ENCODE measurements at regions not wholly inside any gene's neighbourhood (a gene's known extent, or its start where the extent isn't known, plus 50 kb on each side); places are given as distances from the start of the nearest gene placed in this dataset.

DNA sequence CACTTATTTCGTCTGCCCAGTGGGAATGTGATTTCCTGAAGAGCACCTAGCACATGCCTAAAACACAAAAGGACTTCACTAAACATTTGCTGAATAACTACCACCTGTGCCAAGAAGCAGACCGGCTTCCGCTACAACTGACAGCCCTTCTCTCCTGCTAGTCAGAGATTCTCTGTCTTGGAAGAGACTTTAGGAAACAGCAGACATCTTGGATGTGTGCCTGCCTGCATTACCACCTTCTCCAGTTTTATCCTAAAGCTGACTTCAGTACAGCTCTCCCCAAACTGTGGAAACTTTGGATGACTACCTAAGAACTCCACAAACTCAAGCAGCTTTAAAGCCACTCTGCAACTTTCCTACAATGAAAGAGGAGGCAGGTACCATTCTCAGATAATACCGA is 116.5 kb upstream of the MAN2A1 start:
- TF ChIP-seq EZH2 (IDR thresholded peaks at IDR 0.05; ENCODE audit: insufficient read depth, poor library complexity, severe bottlenecking) (no peak), EZH2phosphoT487 (IDR thresholded peaks at IDR 0.05; ENCODE audit: insufficient read depth, low read depth) (no peak)
